ENCODE measurements at regions not wholly inside any gene's neighbourhood (a gene's known extent, or its start where the extent isn't known, plus 50 kb on each side); places are given as distances from the start of the nearest gene placed in this dataset.

GRCh38 chr5:162209005-162209605, 141.5 kb downstream of the GABRG2 start:
- no peak overlapping the region for H3K4me3 ChIP-seq (ENCODE audit: insufficient read depth, low read length)
- no peak overlapping the region for H2AFZ ChIP-seq (ENCODE audit: low read length)
- H3K79me2 ChIP-seq (ENCODE audit: insufficient read depth, low read length): no peaks in the 10 kb centered on the region
- no peaks in the 10 kb centered on the region for H3K4me1 ChIP-seq (ENCODE audit: insufficient read depth, low read length)
- TF ChIP-seq CTCF (IDR thresholded peaks at IDR 0.05; ENCODE audit: extremely low read depth, low read depth, low read length): no peak
- H3K27ac ChIP-seq (ENCODE audit: low read depth, low read length): no peak overlapping the region
- H3K4me2 ChIP-seq (ENCODE audit: insufficient read depth, low read length): no peak overlapping the region
- peaks cover 6% of the 10 kb centered on the region for H3K9me3 ChIP-seq (ENCODE audit: low read depth, low read length)
- no peak for DNase-seq (ENCODE audit: insufficient read length, low spot score, missing footprints)
- H3K27me3 ChIP-seq (ENCODE audit: insufficient read depth, low read length): no peaks in the 10 kb centered on the region
- H4K20me1 ChIP-seq (ENCODE audit: insufficient read depth, low read length): no peaks in the 10 kb centered on the region
- H3K36me3 ChIP-seq (ENCODE audit: insufficient read depth, low read length): no peaks in the 10 kb centered on the region

- no peaks in the 10 kb centered on the region for H3K4me1 ChIP-seq (ENCODE audit: insufficient read depth, low read length)
- no peaks in the 10 kb centered on the region for H3K27me3 ChIP-seq (ENCODE audit: insufficient read depth, low read length)
- H3K4me2 ChIP-seq (ENCODE audit: insufficient read depth, low read length): no peak overlapping the region
- no peaks in the 10 kb centered on the region for H3K36me3 ChIP-seq (ENCODE audit: insufficient read depth, low read length)
- TF ChIP-seq CTCF (IDR thresholded peaks at IDR 0.05; ENCODE audit: extremely low read depth, low read depth, low read length): no peak
- H3K9me3 ChIP-seq (ENCODE audit: low read depth, low read length): peaks cover 2% of the 10 kb centered on the region
- H4K20me1 ChIP-seq (ENCODE audit: insufficient read depth, low read length): no peaks in the 10 kb centered on the region
- no peak overlapping the region for H2AFZ ChIP-seq (ENCODE audit: low read length)
- H3K27ac ChIP-seq (ENCODE audit: low read depth, low read length): no peak overlapping the region
- no peak for DNase-seq (ENCODE audit: insufficient read length, low spot score, missing footprints)
- no peaks in the 10 kb centered on the region for H3K79me2 ChIP-seq (ENCODE audit: insufficient read depth, low read length)
- H3K4me3 ChIP-seq (ENCODE audit: insufficient read depth, low read length): no peak overlapping the region
Measured at GRCh38 chr5:162214551-162214950, 147.0 kb downstream of the GABRG2 start.

GRCh38 chr5:162217037-162217436, 149.5 kb downstream of the GABRG2 start:
- H2AFZ ChIP-seq (ENCODE audit: low read length): no peak overlapping the region
- no peaks in the 10 kb centered on the region for H4K20me1 ChIP-seq (ENCODE audit: insufficient read depth, low read length)
- H3K4me3 ChIP-seq (ENCODE audit: insufficient read depth, low read length): no peak overlapping the region
- H3K27me3 ChIP-seq (ENCODE audit: insufficient read depth, low read length): no peaks in the 10 kb centered on the region
- H3K4me2 ChIP-seq (ENCODE audit: insufficient read depth, low read length): no peak overlapping the region
- TF ChIP-seq CTCF (IDR thresholded peaks at IDR 0.05; ENCODE audit: extremely low read depth, low read depth, low read length): no peak
- H3K36me3 ChIP-seq (ENCODE audit: insufficient read depth, low read length): no peaks in the 10 kb centered on the region
- no peak for DNase-seq (ENCODE audit: insufficient read length, low spot score, missing footprints)
- no peak overlapping the region for H3K27ac ChIP-seq (ENCODE audit: low read depth, low read length)
- no peaks in the 10 kb centered on the region for H3K4me1 ChIP-seq (ENCODE audit: insufficient read depth, low read length)
- no peaks in the 10 kb centered on the region for H3K79me2 ChIP-seq (ENCODE audit: insufficient read depth, low read length)
- H3K9me3 ChIP-seq (ENCODE audit: low read depth, low read length): peaks cover 2% of the 10 kb centered on the region

GRCh38 chr5:162221910-162222309, 154.3 kb downstream of the GABRG2 start:
- no peak overlapping the region for H2AFZ ChIP-seq (ENCODE audit: low read length)
- H4K20me1 ChIP-seq (ENCODE audit: insufficient read depth, low read length): no peaks in the 10 kb centered on the region
- H3K4me3 ChIP-seq (ENCODE audit: insufficient read depth, low read length): no peak overlapping the region
- no peaks in the 10 kb centered on the region for H3K9me3 ChIP-seq (ENCODE audit: low read depth, low read length)
- H3K27me3 ChIP-seq (ENCODE audit: insufficient read depth, low read length): no peaks in the 10 kb centered on the region
- DNase-seq (ENCODE audit: insufficient read length, low spot score, missing footprints): no peak
- no peaks in the 10 kb centered on the region for H3K79me2 ChIP-seq (ENCODE audit: insufficient read depth, low read length)
- TF ChIP-seq CTCF (IDR thresholded peaks at IDR 0.05; ENCODE audit: extremely low read depth, low read depth, low read length): no peak
- H3K36me3 ChIP-seq (ENCODE audit: insufficient read depth, low read length): no peaks in the 10 kb centered on the region
- no peaks in the 10 kb centered on the region for H3K4me1 ChIP-seq (ENCODE audit: insufficient read depth, low read length)
- H3K4me2 ChIP-seq (ENCODE audit: insufficient read depth, low read length): no peak overlapping the region
- H3K27ac ChIP-seq (ENCODE audit: low read depth, low read length): no peak overlapping the region

Data from osteoblast (primary cell).